Breast epithelium (tissue), 3 donors: ENCODE measurements at regions not wholly inside any gene's neighbourhood (a gene's known extent, or its start where the extent isn't known, plus 50 kb on each side); places are given as distances from the start of the nearest gene placed in this dataset.

ENCODE experiments used
- CTCF ChIP-seq, 3 donors: fragments of 450-650 bp; IDR thresholded peaks; one replicate each; pipeline ENCODE4 v1.5.1; 2016 to 2017; ENCODE audit warnings: antibody characterized with exemption in 3 of 3, mild to moderate bottlenecking in 3 of 3, moderate library complexity in 3 of 3
- POLR2AphosphoS5 ChIP-seq, 3 donors: sonication (generic); formaldehyde crosslinking; IDR thresholded peaks; one replicate each; pipeline ENCODE4 v1.6.1; 2017; ENCODE audit warnings: antibody characterized with exemption in 3 of 3

- TF ChIP-seq POLR2AphosphoS5 (IDR thresholded peaks at IDR 0.05) (no peak), CTCF (IDR thresholded peaks at IDR 0.05) (no peak)
Measured at GRCh38 chrX:146278381-146278780, 460.8 kb downstream of the SLITRK2 start.
